ENCODE measurements at regions not wholly inside any gene's neighbourhood (a gene's known extent, or its start where the extent isn't known, plus 50 kb on each side); places are given as distances from the start of the nearest gene placed in this dataset.

DNA sequence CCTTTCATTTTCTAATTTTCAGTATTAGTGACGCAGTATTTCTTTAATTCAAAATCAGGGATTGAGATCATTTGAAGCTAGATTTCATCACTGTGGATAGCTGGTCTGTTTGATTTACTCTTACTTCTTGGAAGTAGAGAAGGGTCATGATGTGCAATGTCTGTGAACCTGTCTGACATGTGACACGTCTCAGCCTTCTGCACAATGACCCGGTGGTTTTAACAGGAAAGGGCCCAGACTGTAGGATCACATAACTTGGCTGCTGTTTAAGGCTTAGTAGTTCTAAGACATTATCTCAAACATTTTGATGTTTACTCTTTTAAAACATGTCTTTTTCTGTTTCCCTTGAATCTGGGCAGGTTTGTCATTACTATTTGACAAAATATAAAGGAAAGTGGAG, 823.3 kb upstream of the NUDT12 start:
- Mint-ChIP-seq H3K27ac (no peak overlapping the region), H3K4me3 (no peak overlapping the region), H3K4me1 (peaks cover 8% of the 10 kb centered on the region), H3K36me3 (ENCODE audit: low read depth) (no peaks in the 10 kb centered on the region), H3K27me3 (ENCODE audit: low read depth, poor library complexity) (no peaks in the 10 kb centered on the region), H3K9me3 (peaks cover 8% of the 10 kb centered on the region)
- DNase-seq, result no peak
- TF ChIP-seq, protein P1, sequence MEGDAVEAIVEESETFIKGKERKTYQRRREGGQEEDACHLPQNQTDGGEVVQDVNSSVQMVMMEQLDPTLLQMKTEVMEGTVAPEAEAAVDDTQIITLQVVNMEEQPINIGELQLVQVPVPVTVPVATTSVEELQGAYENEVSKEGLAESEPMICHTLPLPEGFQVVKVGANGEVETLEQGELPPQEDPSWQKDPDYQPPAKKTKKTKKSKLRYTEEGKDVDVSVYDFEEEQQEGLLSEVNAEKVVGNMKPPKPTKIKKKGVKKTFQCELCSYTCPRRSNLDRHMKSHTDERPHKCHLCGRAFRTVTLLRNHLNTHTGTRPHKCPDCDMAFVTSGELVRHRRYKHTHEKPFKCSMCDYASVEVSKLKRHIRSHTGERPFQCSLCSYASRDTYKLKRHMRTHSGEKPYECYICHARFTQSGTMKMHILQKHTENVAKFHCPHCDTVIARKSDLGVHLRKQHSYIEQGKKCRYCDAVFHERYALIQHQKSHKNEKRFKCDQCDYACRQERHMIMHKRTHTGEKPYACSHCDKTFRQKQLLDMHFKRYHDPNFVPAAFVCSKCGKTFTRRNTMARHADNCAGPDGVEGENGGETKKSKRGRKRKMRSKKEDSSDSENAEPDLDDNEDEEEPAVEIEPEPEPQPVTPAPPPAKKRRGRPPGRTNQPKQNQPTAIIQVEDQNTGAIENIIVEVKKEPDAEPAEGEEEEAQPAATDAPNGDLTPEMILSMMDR (IDR thresholded peaks at IDR 0.05), result no peak

DNA sequence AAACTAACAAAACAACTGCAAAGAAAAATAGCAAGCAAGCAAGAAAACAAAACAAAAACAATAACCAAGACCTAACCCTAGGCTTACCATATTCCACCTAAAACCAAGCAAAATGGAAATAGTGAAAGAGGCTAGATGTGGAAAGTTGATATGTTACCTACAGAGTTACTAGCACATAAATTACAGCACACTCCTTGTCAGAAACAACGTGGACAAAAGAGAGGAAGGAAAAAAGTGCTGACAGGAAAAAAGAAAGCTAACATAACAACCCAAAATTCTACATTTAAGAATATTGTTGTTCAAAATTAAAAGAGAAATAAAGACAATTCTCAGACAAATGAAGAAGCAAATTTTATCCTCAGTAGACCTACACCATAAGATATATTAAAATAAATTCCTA, 812.8 kb upstream of the NUDT12 start:
- H3K27me3 Mint-ChIP-seq (ENCODE audit: low read depth, poor library complexity), result no peaks in the 10 kb centered on the region
- H3K9me3 Mint-ChIP-seq, result peaks cover 34% of the 10 kb centered on the region
- TF ChIP-seq, protein P1 (IDR thresholded peaks at IDR 0.05), result no peak
- H3K36me3 Mint-ChIP-seq (ENCODE audit: low read depth), result peaks cover 28% of the 10 kb centered on the region
- H3K27ac Mint-ChIP-seq, result peak overlapping the region; percentile 9
- DNase-seq, result no peak
- H3K4me1 Mint-ChIP-seq, result peaks cover 60% of the 10 kb centered on the region
- H3K4me3 Mint-ChIP-seq, result no peak overlapping the region

DNA sequence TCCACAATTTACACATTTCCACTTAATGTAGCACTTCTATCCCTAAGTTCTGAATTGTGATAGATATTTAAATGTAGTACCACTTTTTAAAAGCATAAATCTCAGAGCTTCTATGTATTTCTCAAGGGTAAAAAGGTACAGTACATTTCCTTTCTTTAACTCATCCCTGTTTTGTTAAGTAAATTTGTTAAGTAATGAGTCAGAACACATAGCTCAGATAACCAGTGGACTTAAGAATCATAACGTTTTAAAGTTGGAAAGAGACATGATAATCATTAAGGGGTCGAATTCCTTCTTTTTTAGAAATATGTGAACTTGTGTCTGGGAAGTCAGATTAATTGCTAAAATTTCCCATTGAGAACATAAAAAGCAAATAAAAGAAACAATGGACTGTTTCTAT, 810.2 kb upstream of the NUDT12 start:
- Mint-ChIP-seq H3K4me3 (no peak overlapping the region), H3K27me3 (ENCODE audit: low read depth, poor library complexity) (no peaks in the 10 kb centered on the region), H3K27ac (peak overlapping the region; percentile 66), H3K36me3 (ENCODE audit: low read depth) (peaks cover 12% of the 10 kb centered on the region), H3K9me3 (peaks cover 15% of the 10 kb centered on the region), H3K4me1 (peaks cover 52% of the 10 kb centered on the region)
- TF ChIP-seq, protein P1 (IDR thresholded peaks at IDR 0.05), result no peak
- no peak for DNase-seq

DNA sequence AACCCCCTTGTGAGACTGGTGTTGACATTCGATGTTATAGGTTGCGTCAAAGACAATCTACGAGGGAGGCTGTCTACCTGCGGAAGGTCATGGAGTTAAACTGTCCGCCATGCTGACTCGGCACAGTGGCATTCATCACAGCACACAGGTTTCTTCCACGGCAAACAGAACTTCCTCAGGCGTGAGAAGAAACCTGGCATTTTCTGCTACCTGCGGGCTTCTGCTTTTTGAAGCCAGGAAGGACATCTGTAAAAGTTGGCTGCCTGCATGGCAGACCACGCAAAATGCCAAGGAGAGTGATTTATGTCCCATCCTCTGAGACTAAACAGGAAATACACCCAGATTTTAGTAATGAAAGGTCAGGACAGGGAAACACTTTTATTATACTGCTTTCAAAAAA, 809.8 kb upstream of the NUDT12 start:
- Mint-ChIP-seq H3K27me3 (ENCODE audit: low read depth, poor library complexity) (no peaks in the 10 kb centered on the region), H3K4me1 (peaks cover 48% of the 10 kb centered on the region), H3K27ac (no peak overlapping the region), H3K4me3 (no peak overlapping the region), H3K36me3 (ENCODE audit: low read depth) (peaks cover 10% of the 10 kb centered on the region), H3K9me3 (peaks cover 17% of the 10 kb centered on the region)
- TF ChIP-seq, protein P1 (IDR thresholded peaks at IDR 0.05), result no peak
- no peak for DNase-seq

DNA sequence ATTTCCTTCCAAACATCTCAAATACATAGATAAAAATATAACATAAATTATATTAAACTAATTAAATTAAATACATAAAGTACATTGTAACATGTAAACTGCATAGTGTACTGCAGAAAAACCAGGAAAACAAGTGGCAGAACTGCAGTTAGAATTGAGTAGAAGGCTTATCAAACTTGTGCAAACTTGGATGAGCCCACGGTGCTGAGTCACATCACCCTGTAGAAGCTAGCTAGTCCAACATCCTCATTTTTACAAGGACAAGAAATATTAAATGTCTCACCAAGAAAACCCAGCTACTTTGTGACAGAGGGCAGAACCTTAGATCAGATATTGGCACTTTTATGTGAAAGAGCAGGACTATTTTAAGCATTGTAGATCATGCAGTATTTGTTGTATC, 807.9 kb upstream of the NUDT12 start:
- no peak for DNase-seq
- H3K27me3 Mint-ChIP-seq (ENCODE audit: low read depth, poor library complexity), result no peaks in the 10 kb centered on the region
- TF ChIP-seq, protein P1 (IDR thresholded peaks at IDR 0.05), result no peak
- H3K4me1 Mint-ChIP-seq, result peaks cover 33% of the 10 kb centered on the region
- H3K4me3 Mint-ChIP-seq, result no peak overlapping the region
- peaks cover 23% of the 10 kb centered on the region for H3K9me3 Mint-ChIP-seq
- peaks cover 10% of the 10 kb centered on the region for H3K36me3 Mint-ChIP-seq (ENCODE audit: low read depth)
- no peak overlapping the region for H3K27ac Mint-ChIP-seq

DNA sequence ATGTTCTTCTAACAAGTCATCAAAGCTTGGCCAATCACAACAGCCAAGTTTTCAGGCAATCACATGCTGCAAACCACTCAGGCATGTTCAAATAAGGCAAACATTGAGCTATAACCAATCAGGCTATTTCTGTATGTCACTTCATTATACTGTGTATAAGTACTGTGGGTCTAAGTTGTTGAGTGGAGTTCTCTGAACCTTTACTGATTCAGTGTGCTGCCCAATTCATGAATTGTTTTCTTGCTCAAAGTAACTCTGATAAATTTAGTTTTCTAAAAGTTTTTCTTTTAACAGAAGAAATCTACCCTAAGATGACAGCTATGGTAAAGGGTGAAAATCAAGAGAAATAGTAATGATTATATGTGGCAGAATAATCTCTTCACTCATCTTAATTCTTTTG, 805.4 kb upstream of the NUDT12 start:
- Mint-ChIP-seq H3K9me3 (peaks cover 23% of the 10 kb centered on the region), H3K4me3 (no peak overlapping the region), H3K27me3 (ENCODE audit: low read depth, poor library complexity) (no peaks in the 10 kb centered on the region), H3K36me3 (ENCODE audit: low read depth) (peaks cover 10% of the 10 kb centered on the region), H3K27ac (no peak overlapping the region), H3K4me1 (peaks cover 11% of the 10 kb centered on the region)
- TF ChIP-seq, protein P1 (IDR thresholded peaks at IDR 0.05), result no peak
- no peak for DNase-seq

Measured in nephron progenitor cell (in vitro differentiated cells).